HG03175 (cell line): ENCODE measurements at regions not wholly inside any gene's neighbourhood (a gene's known extent, or its start where the extent isn't known, plus 50 kb on each side); places are given as distances from the start of the nearest gene placed in this dataset.
"Not testable (repeated sequence)": the region's sequence is repeated elsewhere in the genome, so short reads cannot be mapped to it uniquely, and the experiment has no call there.

ENCODE experiments used
- ATAC-seq: cut with Tn5 transposase; IDR thresholded peaks from one replicate; pipeline ENCODE4 v1.9.1; 2021; ENCODE audit warnings: mild to moderate bottlenecking, moderate library complexity; ENCODE audit not compliant: unreplicated experiment

DNA sequence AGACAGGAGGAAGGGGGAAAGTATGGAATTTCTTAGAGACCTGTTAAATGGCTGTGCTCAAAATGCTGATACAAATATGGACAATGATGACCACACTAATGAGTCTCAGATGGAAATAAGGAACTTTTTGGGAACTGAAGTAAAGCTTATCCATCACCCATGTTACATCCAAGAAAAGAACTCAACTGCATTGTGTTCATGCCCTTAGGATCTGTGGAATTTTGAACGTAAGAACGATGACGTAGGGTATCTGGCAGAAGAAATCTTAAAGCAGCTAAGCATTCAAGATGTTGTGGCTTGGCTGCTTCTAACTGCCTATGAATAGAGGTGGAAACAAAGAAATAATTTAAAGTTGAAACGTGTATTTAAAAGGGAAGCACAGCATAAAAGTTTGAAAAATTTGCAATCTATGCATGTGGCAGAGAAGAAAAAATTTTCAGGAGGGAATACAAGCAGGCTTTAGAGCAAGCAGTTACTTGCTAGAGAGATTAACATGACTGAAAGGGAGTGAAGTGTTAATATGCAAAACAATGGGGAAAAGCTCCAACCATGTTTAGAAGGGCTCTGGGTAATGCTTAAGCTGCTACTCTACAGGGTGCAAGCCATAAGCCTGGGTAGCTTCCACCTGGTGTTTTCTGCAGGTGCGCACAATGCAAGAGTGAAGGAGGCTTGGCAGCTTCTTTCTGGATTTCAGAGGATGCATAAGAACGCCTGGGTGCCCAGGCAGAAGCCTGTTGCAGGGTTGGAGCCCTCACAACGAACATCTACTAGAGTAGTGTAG is 499.7 kb upstream of the SEMA3D start:
- no peak for ATAC-seq

DNA sequence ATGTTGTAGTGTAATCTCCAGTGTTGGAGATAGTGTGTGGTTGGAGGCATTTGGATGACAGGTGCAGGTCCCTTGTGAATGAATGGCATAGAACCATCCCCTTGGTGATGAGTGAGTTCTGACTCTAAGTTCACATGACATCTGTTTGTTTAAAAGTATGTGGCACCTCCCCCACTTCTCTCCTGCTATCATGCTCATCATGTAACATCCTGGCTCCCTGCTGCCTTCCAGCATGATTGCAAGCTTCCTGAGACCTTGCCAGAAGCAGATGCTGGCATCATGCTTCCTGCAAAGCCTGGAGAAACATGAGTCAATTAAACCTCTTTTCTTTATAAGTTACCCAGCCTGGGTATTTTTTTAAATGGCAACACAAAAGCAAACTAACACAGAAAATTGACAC is 499.0 kb upstream of the SEMA3D start:
- ATAC-seq = no peak

DNA sequence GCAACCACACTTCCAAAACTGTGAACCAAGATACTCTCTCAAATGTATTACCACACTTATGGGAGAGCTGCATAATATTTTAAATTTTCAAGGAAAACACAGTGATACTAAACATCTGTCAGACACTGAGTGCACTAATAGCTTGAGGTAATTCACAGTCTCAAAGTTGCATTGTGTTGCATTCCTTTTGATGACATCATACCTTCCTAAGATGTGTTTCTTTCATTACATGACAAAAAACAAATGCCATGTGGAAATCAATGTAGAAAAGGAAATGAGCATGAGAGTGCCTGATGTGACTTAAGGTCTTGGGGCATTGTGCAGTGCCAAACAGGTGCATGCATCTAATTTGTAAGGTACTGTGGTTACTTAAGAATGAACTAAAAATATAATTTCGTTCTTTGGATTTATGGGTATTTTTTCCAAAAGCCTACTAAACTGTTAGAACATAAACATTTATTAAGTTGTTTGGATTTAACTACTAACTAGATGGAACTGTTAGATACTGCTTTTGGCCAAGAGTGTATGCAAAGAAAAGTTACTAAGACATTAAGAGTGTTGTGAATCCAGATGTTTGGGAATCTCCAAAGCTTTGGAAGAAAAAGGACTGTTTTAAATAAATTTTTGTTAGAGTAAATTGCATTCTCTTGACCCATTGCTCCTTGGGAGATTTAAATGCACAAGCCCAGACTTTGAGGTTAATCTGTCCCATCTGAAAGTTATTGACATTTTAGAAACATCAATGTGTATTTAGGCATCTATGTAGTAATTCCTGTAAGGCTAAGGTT is 496.2 kb upstream of the SEMA3D start:
- no peak for ATAC-seq

DNA sequence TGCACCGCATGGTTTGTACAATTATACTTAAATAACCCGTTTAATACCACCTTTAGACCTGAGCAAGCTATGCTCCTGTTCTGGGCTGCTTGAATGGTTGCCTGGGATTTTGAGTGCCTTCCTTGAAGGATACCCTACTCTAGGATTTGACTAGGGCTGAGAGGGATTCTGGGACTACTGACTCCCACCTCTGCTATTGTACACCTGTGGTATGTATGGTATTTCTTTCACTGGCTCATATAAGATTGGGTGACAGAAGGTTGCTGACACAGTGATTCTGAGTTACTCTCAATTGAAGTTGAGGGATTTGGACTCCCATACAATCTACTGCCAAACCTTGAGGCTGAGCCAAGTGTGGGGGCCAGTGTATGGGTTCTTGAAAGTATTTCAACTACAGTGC is 494.4 kb upstream of the SEMA3D start:
- no peak for ATAC-seq

DNA sequence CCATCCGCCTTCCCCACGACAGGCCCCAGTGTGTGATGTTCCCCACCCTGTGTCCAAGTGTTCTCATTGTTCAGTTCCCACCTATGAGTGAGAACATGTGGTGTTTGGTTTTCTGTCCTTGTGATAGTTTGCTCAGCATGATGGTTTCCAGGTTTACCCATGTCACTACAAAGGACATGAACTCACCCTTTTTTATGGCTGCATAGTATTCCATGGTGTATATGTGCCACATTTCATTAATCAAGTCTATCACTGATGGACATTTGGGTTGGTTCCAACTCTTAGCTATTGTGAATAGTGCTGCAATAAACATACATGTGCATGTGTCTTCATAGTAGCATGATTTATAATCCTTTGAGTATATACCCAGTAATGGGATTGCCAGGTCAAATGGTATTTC is 488.2 kb upstream of the SEMA3D start:
- not testable (repeated sequence) for ATAC-seq

DNA sequence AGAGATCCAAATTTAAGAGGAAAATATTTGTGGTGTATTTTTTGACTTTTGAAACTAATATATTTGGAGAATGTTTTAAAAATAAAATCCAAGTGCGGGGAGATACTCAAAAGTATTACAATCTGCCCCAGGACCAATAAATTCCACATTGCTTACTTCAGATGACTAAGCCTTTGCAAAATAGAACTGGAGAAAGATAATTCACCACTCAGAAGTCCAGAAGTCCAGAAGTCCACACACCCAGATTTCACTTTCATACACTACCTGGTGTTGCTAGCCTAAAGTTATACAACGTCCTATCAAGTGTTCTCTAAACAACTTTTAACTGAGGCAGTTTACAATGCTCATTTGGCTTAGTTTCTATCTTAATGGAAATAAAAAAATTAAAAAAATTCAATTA is 487.0 kb upstream of the SEMA3D start:
- ATAC-seq = no peak

DNA sequence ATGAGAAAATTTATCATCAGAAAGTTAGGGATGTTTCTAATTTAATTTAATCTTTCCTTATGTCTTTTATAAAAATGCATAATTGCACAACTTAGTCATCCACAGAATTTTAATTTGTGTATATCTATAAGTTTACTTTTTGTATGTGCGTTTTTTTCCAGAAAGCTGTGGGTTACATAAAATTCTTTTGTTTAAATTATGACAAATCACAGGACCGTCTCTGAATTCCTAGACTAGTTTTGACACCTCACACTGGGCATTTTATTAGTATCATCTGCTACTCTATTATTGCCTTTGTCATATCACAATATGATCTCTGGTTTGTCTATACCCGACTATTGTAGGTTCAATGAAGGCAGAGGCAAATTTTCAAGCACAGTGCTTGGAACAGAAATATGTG is 482.4 kb upstream of the SEMA3D start:
- no peak for ATAC-seq

DNA sequence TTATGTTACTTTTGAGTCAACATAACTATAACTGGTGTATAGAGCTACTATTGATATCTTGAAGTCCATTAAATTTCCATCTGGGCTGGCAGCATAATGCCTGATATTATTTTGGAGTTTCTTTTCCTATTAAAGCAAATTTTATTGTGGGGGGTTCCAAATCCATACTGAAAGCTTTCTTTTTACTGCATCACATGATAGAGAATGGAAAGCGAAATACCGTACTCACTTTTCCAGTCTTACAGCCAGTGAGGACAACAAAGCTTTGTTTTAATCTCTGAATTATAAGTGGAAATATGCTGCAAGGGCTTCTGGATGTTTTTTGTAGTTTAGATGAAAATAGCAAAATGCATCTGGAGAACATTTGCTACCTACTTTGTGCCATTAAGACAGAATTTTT is 477.5 kb upstream of the SEMA3D start:
- ATAC-seq = no peak

DNA sequence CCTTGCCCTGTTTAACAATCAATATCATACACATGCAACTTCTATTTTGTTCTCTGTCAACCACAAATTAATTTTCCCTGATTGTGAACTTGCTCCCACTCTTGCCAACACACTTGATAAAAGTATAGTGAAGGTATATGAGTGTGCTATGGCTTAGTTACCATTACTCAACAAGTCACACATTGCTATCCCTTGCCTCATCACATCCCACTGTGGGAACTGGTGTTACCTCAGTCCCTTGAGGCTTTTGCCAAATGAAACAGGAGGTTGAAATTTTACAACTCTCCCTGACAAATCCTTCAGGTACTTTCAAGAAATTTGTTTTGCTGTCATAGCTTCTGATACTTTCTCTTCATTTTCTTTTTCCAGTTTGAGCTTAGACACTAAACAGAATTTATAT is 472.5 kb upstream of the SEMA3D start:
- no peak for ATAC-seq

DNA sequence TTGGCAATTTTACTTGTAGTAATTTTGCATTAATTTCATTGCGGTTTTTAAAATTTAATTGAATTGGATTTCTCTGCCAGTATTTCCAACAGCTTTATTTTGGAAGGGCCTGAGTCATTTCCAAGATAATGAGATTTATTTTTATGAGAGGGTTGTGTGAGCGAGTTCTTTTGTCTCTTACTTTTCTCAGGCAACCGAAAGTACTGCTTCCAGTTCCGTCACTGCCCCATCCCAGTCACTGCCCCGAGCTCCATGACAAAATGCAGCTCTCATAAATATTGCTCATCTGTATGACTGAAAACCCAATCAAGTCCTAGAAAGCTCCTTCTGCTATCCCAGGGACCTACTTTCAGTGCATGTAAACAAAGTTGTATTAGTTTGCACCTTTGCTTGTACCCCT is 468.4 kb upstream of the SEMA3D start:
- no peak for ATAC-seq

DNA sequence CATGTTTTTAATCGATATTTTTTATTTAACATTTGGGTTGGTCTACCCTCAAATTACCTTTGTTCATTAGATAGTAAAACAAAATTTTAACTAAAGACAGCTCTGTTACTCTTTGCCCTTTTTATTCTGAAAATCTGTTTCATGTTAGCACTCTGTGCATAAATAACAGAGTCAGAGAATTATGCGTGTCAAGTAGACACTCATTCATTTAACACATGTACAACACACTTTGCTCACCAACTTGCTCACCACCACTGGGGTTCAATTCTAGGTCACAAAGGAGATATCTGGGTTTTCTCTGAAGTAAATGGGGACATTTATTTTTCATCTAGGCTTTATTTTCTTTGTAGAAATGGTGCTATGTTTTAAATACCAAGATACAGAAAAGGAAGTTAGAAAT is 457.4 kb upstream of the SEMA3D start:
- no peak for ATAC-seq

DNA sequence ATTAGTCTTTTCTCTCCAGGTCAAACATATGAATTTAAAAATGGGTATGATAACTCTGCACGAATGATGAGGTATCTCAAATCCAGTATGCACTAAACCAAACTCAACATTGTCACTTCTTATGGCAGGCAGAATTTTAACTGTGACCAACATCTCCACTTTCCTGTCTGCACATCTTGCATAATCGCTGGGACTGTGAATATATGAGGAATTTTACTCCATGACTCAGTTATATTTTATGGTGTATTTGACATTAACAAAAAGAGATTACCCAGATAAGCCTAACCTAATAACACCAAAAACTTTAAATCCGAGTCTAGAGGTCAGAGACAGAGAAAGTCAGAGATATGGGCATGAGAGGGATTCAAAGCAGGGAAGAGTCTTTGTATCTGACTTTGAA is 454.5 kb upstream of the SEMA3D start:
- no peak for ATAC-seq

DNA sequence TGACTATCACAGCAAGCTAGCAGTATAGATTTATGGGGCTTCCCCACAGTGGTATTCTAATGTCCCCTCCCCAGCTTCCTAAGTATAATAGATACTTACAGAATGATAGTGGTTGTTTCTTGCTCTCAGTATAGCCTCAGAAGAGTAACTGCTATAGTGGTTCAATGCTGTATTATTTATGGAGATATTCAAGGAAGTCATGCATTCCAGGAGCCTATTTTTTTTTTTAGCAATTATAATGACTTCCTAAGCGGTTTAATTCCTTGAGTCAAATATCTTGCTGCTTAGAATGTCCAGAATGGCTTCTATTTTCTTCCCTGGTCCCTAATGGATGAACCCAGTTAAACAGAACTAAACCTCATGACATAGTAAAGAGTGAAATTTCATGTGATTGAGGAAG is 451.5 kb upstream of the SEMA3D start:
- no peak for ATAC-seq

DNA sequence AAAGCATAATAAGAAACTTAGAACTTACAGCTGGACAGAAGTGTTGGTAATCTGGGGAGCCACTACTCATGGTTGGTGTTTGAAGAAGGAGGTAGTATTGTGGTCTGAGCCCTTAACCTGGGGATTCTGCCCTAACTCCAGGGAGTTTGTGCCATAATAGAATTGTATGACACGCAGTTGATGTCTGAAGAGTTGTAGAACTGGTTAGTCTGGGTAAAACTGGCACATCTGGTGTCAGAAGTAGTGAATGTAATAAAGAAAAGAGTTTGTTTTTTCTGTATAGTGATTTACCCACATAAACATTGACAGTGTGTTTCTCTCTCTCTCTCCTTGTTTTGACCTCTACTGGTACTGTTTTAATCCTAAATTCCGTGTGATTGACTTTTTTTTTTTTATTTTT is 448.1 kb upstream of the SEMA3D start:
- no peak for ATAC-seq

DNA sequence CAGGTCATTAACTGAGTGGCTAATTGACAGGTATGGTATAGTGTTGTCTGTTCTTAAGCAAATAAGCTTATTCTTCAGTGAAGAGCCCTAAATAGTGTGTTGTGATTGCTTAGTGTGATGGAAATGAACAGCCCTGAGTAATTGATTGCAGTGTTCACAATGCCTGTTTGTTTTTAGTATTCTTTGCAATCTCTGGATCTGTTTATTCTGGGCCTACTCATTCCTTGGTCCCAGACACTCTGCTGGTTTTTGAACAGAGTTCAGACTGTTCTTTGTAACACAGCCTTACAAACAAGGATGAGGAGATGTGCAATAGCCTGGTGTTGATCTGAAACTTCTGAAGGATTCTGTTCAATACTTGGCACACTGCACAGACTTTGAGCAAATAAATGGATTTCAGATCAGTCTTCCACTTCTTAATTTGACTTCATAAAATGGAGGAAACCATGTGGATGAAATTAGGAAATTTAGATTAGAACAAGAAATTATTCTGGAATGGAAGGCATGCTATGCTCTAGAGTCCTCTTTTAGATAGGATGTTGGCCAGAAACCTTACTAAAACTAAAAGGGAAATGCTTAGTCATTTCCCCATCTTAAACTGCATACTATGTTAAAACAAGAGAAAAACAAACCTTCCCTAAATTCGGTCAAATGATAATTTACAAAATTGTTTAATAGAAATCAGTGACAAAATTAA is 444.2 kb upstream of the SEMA3D start:
- no peak for ATAC-seq

DNA sequence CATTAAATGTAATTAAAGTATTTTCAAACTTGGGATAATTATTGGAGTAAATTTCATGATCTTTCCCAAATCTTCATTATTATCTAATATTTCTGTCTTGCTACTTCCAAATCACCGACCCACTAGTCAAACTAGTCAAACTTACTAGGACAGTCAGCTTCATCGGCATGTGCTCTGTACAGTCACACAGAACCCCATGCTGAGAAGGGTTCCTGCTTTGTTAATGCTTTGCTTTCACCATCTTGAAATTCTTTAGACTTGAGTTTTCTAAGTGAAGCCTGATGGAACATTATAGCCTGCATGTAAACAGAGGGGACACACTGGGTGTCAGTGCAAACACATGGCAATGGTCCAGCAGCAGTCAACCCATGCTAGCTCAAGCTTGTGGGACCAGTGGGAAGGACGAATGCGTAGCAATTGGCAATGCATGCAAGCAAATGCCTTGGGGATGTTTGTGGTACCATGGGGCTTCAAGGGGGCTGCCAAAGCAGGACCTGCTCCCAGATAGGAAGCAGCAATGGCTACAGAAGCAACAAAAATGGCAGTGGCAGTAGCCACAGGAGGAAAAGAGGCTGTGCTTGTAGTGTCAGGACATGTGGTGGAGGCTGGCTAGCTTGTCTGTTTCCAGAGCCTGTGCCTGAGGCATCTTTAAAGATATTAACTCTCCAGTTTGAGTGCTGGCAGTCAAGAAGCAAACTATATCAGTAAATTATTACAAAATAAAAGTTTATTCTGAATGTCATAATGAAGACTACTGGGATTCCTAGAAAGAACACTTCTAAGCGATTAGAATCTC is 441.1 kb upstream of the SEMA3D start:
- ATAC-seq = no peak

DNA sequence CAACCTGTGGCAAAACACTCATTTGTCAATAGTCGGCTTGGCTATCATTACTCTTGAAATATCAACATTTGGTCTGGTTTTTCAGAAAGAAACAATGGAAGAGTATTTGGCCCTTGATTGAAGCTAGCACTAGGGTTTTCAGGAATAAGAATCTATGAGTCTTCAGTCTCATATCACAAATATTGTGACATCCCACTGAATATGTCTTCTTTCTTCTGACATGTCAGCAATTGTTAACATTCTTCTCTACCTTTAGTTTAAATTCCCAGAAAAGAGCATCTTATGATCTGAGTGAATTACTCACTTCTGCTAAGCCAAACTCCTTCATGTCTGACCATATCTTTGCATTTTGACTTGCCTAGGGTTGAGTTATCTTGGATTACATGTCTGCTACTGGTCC is 435.2 kb upstream of the SEMA3D start:
- no peak for ATAC-seq

DNA sequence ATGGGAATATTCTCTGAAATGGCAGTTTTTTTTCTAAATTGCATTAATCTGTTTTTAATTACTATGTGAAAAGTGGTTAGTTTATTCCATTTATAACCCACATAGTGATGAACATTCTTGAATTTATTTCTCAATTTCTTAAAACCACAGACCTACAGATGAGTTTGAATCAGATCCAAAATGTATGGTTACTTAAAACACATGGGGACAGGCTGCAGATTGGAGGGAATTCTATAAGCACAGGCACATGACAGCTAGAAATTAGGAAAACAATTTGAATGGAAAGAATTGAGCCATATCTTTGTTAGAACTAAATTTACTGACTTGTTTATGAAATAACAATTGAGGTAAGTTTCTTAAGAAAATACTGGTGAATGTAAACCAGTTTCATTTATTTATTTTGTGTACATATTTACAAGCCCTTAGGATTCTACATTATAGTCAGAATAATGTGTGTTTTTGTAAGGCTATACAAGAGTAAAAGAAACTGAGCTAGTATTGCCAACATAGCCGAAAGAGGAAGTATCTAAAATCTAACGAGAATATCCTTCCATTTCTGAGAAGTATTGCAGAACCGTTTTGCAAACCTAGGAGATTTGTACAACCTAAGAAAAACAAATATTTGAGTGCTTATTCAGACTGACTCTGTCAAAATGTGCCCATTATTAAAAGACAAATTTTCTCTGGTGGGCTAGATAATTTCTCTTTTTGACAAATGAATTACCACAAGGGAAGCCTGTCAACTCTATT is 434.3 kb upstream of the SEMA3D start:
- no peak for ATAC-seq

DNA sequence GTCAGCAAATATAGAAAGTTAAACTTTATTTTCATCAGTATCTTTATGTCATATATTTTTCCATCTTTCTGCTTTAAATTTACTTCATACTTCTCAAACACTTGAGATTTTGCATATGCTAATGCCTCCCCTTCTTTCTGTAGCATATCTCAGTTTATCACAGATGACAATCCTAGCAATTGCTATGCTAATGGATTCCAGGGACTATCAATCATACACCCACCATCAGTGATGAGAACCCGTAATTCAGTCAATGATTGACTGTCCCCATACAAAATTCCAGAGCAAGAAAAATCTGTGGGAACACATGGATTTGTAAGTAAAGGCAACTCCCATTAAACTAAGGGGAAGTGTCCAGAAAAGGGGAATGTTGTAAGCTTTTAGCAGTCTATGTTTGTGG is 432.4 kb upstream of the SEMA3D start:
- ATAC-seq = no peak

DNA sequence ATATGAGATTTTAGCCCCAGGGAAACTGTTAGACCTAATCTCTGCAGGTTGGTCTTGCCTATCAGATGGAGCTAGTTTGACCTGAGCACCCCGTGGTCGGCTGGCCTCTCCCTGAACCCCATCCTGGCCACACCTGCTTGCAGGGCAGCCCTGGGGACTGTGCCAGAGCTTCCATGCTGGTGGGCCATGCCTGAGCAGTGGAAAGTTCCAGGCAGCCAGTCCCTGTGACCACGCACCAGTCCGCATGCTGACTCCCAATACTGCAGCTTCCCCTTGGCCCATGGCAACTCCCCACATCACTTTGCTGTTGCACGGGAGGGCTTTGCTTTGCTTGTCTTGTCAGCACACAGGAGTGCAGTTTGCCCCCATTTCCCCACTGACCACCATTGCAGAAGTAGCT is 427.8 kb upstream of the SEMA3D start:
- no peak for ATAC-seq
